ENCODE measurements at regions not wholly inside any gene's neighbourhood (a gene's known extent, or its start where the extent isn't known, plus 50 kb on each side); places are given as distances from the start of the nearest gene placed in this dataset.
A peak's percentile ranks its signal among the peaks of the same experiment; 100 is the strongest.

DNA sequence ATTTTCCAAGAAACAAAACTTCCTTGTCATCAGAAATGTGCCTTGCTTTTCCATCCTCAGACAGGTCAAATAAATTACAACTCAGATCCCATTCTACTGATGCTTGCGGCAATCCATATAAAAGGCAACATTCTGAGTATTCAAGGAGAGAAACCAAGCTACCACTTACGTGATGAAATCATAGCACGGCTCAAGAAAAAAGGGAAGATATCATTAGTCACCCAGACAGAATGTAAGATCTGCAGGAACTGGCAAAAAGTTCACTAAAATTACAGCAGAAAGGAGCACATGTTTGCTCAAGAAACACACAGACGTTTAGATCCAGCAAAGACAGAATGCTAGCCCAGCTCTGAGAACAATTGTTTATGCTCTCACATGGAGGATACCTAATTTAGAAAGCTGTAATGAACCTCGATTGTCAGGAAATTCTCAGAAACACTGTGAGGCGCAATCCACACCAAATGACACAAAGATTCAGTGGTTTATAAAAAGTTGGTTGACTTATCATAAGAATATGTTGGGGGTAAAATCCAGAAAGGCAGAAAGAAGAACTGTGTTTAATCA, 304.2 kb downstream of the ADGRG6 start:
- peak; percentile 86 for DNase-seq (ENCODE audit: low read depth)
- TF ChIP-seq CTCF (conservative IDR thresholded peaks at IDR 0.05; ENCODE audit: low read depth, low read length): no peak
- H3K4me3 ChIP-seq (ENCODE audit: low read depth, low read length): no peak overlapping the region

DNA sequence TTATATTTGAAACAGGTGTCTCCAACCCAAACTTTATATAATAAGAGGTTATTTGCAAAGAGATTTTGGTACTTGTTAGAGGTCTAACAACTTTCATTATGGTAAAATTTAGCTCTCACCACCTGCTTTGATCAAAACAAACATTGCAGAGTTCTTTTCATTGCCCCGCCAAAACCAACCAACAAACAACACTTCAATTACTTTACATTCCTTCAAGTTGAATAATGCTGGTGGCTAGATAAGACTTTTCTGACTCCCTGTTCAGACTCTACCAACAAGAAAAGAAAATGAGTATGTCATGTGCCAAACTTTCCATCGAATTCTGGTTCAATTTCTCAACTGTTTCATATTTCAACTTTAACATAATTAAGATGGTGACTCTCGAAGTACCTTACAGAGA, 311.1 kb downstream of the ADGRG6 start:
- no peak overlapping the region for H3K4me3 ChIP-seq (ENCODE audit: low read depth, low read length)
- TF ChIP-seq CTCF (conservative IDR thresholded peaks at IDR 0.05; ENCODE audit: low read depth, low read length): no peak
- DNase-seq (ENCODE audit: low read depth): no peak

DNA sequence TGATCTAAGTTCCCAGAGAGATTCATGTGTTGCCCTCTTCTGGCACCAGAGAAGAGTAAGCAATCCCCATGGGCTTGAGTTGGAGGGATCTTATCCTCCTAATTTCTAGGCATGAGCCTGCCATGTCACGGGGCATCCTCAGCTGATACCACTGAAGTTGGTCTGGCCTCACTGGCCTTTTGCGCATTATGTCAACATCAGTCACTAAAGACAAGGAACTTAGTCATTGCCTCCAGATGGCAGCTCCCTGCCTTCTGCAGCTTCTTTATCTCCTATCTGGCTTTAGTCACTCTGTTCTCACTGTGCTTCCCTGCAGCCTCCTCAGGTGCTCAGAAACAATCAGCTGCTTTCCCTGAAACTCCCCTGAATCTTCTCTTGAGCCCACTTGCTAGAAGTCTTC, 312.2 kb downstream of the ADGRG6 start:
- no peak for DNase-seq (ENCODE audit: low read depth)
- no peak overlapping the region for H3K4me3 ChIP-seq (ENCODE audit: low read depth, low read length)
- TF ChIP-seq CTCF (conservative IDR thresholded peaks at IDR 0.05; ENCODE audit: low read depth, low read length): no peak

DNA sequence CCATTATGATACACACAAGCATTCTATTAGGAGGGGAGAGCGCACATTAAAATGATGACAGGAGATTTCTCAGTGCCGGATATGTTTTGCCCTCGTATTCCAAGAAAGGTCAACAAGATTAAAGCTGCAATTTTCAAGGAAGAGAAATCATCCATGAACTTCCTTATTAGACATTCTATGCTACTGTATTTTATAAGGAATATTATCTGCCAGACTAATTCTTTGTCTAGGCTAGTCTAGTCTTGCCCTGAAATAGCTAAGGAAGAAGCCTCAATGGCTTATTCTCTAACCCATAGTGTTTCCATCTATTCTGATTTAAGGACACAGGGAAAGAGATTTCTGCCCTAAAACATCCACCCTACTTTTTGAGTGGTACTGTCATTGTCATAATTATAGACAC, 315.4 kb downstream of the ADGRG6 start:
- DNase-seq (ENCODE audit: low read depth): no peak

DNA sequence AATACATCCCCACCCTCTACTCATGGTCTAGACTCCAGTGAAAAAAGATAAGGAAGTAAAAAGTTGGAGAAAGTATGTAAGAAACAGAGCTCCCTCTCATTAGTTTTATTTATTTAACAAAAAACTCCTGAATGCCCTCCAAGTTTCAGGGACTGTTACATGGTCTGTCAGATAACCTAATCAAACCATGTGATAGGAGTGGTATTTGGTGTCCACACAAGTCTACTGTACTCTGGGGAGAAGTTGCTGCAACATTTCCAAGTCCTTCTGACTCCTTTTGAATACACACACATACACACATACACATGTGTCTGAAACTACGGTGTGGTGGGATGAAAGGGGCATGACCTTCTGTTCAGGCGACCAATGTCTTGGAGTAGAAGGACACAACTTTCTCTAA, 320.0 kb downstream of the ADGRG6 start:
- no peak overlapping the region for H3K4me3 ChIP-seq (ENCODE audit: low read depth, low read length)
- no peak for TF ChIP-seq CTCF (conservative IDR thresholded peaks at IDR 0.05; ENCODE audit: low read depth, low read length)
- DNase-seq (ENCODE audit: low read depth): no peak

More for the DNA sequence above, 315.4 kb downstream of the ADGRG6 start:
- no peak overlapping the region for H3K4me3 ChIP-seq (ENCODE audit: low read depth, low read length)
- TF ChIP-seq CTCF (conservative IDR thresholded peaks at IDR 0.05; ENCODE audit: low read depth, low read length): no peak

DNA sequence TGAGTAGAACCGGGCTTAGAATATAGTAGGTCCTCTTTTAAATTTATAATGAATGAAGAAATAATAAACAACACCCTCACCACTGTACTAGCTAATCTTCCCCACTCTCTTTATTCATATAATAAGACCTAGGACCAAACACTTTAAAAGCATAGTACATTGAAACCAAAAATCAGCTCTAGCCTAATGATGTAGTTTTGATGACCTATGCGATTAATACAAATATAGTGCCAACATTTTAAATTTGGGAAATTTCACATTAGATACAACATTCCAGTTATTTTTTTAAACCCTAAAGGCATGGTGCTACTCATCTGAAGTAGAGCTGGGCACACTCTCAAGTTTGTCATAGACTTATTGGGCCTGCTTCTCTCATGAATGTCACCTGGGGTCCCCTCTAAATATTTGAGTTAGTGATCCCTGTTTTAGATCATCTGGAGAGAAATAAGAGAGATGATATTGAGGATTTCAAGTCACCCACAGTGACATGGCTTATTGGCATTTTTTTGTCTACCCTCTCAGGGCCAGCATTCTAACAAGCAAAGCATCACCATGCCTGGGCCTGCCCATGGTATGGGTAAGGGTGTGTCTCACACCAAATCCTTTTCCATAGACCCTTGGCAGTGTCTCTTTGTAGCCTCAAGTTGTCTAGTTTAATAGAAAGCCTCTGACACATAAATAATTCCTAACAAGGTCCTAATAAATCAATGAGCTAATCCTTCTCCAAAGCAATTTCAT, 319.8 kb downstream of the HIVEP2 start:
- no peak for DNase-seq (ENCODE audit: low read depth)
- no peak for TF ChIP-seq CTCF (conservative IDR thresholded peaks at IDR 0.05; ENCODE audit: low read depth, low read length)
- H3K4me3 ChIP-seq (ENCODE audit: low read depth, low read length): no peak overlapping the region

- H3K4me3 ChIP-seq (ENCODE audit: low read depth, low read length): peak overlapping the region; percentile 25
- no peak for TF ChIP-seq CTCF (conservative IDR thresholded peaks at IDR 0.05; ENCODE audit: low read depth, low read length)
Observed at GRCh38 chr6:142627474-142627873, 317.5 kb downstream of the HIVEP2 start.

More at GRCh38 chr6:142627474-142627873, 317.5 kb downstream of the HIVEP2 start:
- DNase-seq (ENCODE audit: low read depth): no peak

Data from choroid plexus epithelial cell (primary cell).